Activated naive CD8-positive, alpha-beta T cell treated with anti-CD3 and anti-CD28 coated beads for 36 hours (primary cell): ENCODE measurements at regions not wholly inside any gene's neighbourhood (a gene's known extent, or its start where the extent isn't known, plus 50 kb on each side); places are given as distances from the start of the nearest gene placed in this dataset.

Source experiments
- DNase-seq: peaks from one replicate; pipeline ENCODE4 v3.0.0; 2021
- H3K27ac Mint-ChIP-seq: one replicate; pipeline ENCODE4 v1.8.0; 2022; ENCODE audit warnings: mild to moderate bottlenecking, moderate library complexity, mixed read lengths
- H3K27me3 Mint-ChIP-seq: one replicate; pipeline ENCODE4 v1.8.0; 2022; ENCODE audit warnings: mild to moderate bottlenecking, mixed read lengths
- H3K36me3 Mint-ChIP-seq: one replicate; pipeline ENCODE4 v1.8.0; 2021; ENCODE audit warnings: mild to moderate bottlenecking, mixed read lengths
- H3K4me1 Mint-ChIP-seq: one replicate; pipeline ENCODE4 v1.8.0; 2021; ENCODE audit warnings: mixed read lengths
- H3K4me3 Mint-ChIP-seq: one replicate; pipeline ENCODE4 v1.8.0; 2022; ENCODE audit warnings: mild to moderate bottlenecking, moderate library complexity, mixed read lengths
- H3K9me3 Mint-ChIP-seq: one replicate; pipeline ENCODE4 v1.8.0; 2022; ENCODE audit warnings: mixed read lengths

- no peak overlapping the region for H3K27ac Mint-ChIP-seq
- no peaks in the 10 kb centered on the region for H3K36me3 Mint-ChIP-seq
- no peaks in the 10 kb centered on the region for H3K4me1 Mint-ChIP-seq
- H3K27me3 Mint-ChIP-seq: peaks cover 4% of the 10 kb centered on the region
- no peaks in the 10 kb centered on the region for H3K9me3 Mint-ChIP-seq
- DNase-seq: no peak
- H3K4me3 Mint-ChIP-seq: no peak overlapping the region
Observed at GRCh38 chr13:63025741-63026140, 1610.1 kb upstream of the PCDH20 start.

DNA sequence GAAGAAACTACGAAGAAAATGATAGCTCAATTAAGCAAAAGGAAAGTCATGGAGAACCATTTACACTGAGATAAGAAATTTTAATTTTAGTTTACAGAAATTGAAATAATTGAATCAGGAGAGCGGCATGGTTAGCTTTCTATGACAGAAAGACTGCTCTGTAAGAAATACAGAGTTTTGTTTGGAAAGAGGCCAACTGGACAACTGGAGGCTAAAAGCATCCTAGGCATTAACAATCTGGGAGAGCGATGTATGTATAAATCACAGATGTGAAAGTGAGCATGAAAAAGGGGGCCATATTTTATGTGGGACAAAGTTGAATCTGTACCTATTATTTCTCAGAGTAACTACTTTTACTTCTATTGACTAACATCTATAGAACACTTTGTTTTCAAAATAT is 1608.8 kb upstream of the PCDH20 start:
- Mint-ChIP-seq H3K27me3 (peaks cover 4% of the 10 kb centered on the region), H3K9me3 (no peaks in the 10 kb centered on the region), H3K4me3 (no peak overlapping the region), H3K4me1 (no peaks in the 10 kb centered on the region), H3K27ac (no peak overlapping the region), H3K36me3 (no peaks in the 10 kb centered on the region)
- no peak for DNase-seq

DNA sequence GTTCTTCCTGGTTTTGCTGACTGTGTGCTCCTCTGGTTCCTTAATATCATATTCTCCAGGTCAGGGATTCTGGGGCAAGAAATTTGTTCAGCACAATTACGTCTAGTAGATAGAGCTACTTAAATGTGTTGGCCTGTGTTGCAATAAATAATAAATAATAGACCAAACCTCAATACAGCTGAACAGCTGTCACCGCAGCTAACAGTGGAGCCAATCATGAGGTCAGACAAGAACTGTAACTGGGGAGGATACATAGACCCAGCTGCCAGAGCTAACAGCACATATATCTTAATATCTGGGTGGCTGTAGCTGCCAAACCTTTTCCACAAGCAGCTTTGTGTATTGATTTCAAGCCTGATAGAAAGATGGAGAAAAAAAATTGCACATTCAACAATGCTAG is 1596.3 kb upstream of the PCDH20 start:
- H3K27ac Mint-ChIP-seq: no peak overlapping the region
- peaks cover 29% of the 10 kb centered on the region for H3K9me3 Mint-ChIP-seq

DNA sequence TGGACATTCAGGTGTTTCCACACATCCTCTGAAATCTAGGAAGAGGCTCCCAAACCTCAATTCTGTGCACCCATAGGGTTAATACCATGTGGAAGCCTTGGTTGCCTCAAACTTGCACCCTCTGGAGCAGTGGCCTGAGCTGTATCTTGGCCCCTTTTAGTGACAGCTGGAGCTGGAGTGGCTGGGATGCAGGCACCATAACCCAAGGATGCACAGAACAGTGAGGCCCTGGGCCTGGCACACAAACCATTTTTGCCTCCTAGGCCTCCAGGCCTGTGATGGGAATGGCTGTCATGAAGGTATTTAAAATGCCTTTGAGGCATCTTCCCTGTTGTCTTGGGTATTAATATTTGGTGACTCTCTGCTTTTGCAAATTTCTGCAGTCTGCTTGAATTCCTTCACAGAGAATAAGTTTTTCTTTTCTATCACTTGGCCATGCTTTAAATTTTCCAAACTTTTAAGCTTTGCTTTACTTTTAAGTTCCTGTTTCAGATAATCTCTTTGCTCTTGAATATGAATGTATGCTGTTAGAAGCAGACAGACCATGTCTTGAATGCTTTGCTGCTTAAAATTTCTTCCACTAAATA is 1594.5 kb upstream of the PCDH20 start:
- no peaks in the 10 kb centered on the region for H3K27me3 Mint-ChIP-seq
- H3K4me1 Mint-ChIP-seq: no peaks in the 10 kb centered on the region
- H3K36me3 Mint-ChIP-seq: no peaks in the 10 kb centered on the region
- H3K27ac Mint-ChIP-seq: no peak overlapping the region
- no peak overlapping the region for H3K4me3 Mint-ChIP-seq
- H3K9me3 Mint-ChIP-seq: peaks cover 33% of the 10 kb centered on the region
- DNase-seq: no peak

More for the DNA sequence above, 1596.3 kb upstream of the PCDH20 start:
- DNase-seq: no peak
- H3K36me3 Mint-ChIP-seq: no peaks in the 10 kb centered on the region
- H3K4me3 Mint-ChIP-seq: no peak overlapping the region
- H3K4me1 Mint-ChIP-seq: no peaks in the 10 kb centered on the region
- no peaks in the 10 kb centered on the region for H3K27me3 Mint-ChIP-seq

DNA sequence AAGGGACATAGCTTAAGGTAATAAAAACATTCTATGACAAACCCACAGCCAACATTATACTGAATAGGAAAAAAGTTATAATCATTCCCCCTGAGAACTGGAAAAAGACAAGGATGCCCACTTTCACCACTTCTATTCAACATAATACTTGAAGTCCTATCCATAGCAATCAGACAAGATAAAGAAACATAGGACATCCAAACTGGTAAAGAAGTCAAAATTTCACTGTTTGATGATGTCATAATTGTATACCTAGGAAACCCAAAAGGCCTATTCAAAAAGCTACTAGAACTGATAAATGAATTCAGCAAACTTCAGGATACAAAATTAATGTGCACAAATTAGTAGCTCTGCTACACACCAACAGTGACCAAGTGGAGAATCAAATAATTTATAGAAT is 1590.0 kb upstream of the PCDH20 start:
- H3K27ac Mint-ChIP-seq: no peak overlapping the region
- H3K27me3 Mint-ChIP-seq: no peaks in the 10 kb centered on the region
- no peak overlapping the region for H3K4me3 Mint-ChIP-seq
- no peak for DNase-seq
- no peaks in the 10 kb centered on the region for H3K36me3 Mint-ChIP-seq
- H3K4me1 Mint-ChIP-seq: no peaks in the 10 kb centered on the region
- peaks cover 32% of the 10 kb centered on the region for H3K9me3 Mint-ChIP-seq

- no peak for DNase-seq
- no peak overlapping the region for H3K27ac Mint-ChIP-seq
- H3K36me3 Mint-ChIP-seq: no peaks in the 10 kb centered on the region
- H3K4me3 Mint-ChIP-seq: no peak overlapping the region
- no peaks in the 10 kb centered on the region for H3K4me1 Mint-ChIP-seq
- peaks cover 5% of the 10 kb centered on the region for H3K9me3 Mint-ChIP-seq
- H3K27me3 Mint-ChIP-seq: no peaks in the 10 kb centered on the region
Observed at GRCh38 chr13:62997696-62998095, 1582.0 kb upstream of the PCDH20 start.

DNA sequence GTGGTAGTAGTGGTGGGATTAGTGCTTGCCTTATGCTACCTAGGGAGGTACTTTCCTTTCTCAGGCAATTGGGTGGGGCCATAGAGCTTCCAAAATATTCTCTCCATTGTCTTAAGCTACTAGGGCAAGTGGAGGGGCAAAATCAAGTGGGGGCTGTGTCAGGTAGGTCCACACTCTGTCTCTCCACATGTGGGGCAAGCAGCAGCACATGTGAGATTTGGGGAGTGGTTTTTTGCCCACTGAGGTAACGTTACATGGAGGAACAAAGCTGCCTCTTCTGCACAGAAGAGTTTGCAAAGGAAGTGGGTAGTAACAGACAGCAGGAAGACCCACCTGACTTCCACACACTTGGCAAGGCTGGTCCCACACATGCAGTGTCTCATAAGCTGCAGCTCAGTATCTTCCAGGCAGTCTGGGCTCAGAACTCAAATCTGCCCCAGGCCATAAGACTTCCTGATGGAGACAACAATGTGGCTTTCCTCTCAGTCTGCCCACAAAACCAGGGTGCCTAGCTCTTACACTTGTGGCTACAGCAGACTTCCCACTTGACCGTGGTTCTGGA is 1581.5 kb upstream of the PCDH20 start:
- H3K9me3 Mint-ChIP-seq: peaks cover 5% of the 10 kb centered on the region
- H3K27me3 Mint-ChIP-seq: no peaks in the 10 kb centered on the region
- no peak overlapping the region for H3K27ac Mint-ChIP-seq
- H3K4me3 Mint-ChIP-seq: no peak overlapping the region
- DNase-seq: no peak
- H3K4me1 Mint-ChIP-seq: no peaks in the 10 kb centered on the region
- no peaks in the 10 kb centered on the region for H3K36me3 Mint-ChIP-seq

DNA sequence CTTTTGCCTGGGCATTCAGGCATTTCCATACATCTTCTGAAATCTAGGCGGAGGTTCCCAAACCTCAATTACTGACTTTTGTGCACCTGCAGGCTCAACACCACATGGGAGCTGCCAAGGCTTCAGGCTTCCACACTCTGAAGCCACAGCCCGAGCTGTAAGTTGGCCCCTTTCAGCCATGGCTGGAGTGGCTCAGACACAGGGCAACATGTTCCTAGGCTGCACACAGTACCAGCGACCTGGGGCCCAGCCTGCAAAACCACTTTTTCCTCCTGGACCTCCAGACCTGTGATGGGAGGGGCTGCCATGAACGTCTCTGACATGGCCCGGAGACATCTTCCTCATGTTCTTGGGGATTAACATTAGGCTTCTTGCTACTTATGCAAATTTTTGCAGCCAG is 1558.2 kb upstream of the PCDH20 start:
- H3K4me3 Mint-ChIP-seq: no peak overlapping the region
- no peaks in the 10 kb centered on the region for H3K36me3 Mint-ChIP-seq
- no peak overlapping the region for H3K27ac Mint-ChIP-seq
- no peak for DNase-seq
- H3K4me1 Mint-ChIP-seq: no peaks in the 10 kb centered on the region
- peaks cover 1% of the 10 kb centered on the region for H3K9me3 Mint-ChIP-seq
- H3K27me3 Mint-ChIP-seq: no peaks in the 10 kb centered on the region

GRCh38 chr13:62964522-62964921 is 1548.9 kb upstream of the PCDH20 start:
- no peaks in the 10 kb centered on the region for H3K27me3 Mint-ChIP-seq
- DNase-seq: no peak
- H3K27ac Mint-ChIP-seq: no peak overlapping the region
- no peak overlapping the region for H3K4me3 Mint-ChIP-seq
- H3K9me3 Mint-ChIP-seq: peaks cover 9% of the 10 kb centered on the region
- H3K4me1 Mint-ChIP-seq: no peaks in the 10 kb centered on the region
- H3K36me3 Mint-ChIP-seq: no peaks in the 10 kb centered on the region

GRCh38 chr13:62960723-62961122 is 1545.1 kb upstream of the PCDH20 start:
- H3K36me3 Mint-ChIP-seq: no peaks in the 10 kb centered on the region
- H3K4me1 Mint-ChIP-seq: no peaks in the 10 kb centered on the region
- no peak overlapping the region for H3K4me3 Mint-ChIP-seq
- H3K9me3 Mint-ChIP-seq: peaks cover 5% of the 10 kb centered on the region
- no peak overlapping the region for H3K27ac Mint-ChIP-seq
- no peaks in the 10 kb centered on the region for H3K27me3 Mint-ChIP-seq
- no peak for DNase-seq

- Mint-ChIP-seq H3K4me3 (no peak overlapping the region), H3K27me3 (no peaks in the 10 kb centered on the region), H3K4me1 (no peaks in the 10 kb centered on the region), H3K9me3 (no peaks in the 10 kb centered on the region), H3K36me3 (no peaks in the 10 kb centered on the region), H3K27ac (no peak overlapping the region)
- no peak for DNase-seq
Observed at GRCh38 chr13:62933809-62934208, 1518.2 kb upstream of the PCDH20 start.

DNA sequence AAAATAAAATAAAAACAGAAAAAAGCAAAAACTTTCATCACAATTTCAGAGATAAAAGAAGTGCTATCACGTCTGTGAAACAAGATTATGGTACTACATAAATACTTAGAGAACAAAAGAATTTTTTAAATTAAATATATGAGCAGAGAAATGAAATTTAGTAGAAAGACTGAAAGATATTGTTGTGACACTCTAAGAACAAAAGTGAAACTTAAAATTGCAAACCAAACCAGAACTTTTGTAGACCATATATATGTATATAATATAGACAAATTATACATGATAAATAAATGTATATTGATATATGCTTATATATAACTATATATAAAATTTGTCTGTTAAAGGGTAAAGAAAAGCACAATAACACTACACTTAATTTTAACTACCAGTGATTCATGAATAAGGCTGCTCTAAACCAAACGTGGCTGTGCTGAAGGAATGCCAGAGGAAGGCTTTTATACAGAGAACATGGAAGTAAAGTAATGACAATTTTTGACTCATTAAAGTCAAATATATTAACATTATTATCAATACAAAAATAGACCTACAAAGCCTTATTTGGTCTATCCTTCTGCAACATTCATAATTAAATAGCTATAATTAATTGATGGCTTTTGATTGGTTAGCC is 1516.7 kb upstream of the PCDH20 start:
- Mint-ChIP-seq H3K9me3 (no peaks in the 10 kb centered on the region), H3K27me3 (no peaks in the 10 kb centered on the region)

GRCh38 chr13:62931853-62932252 is 1516.2 kb upstream of the PCDH20 start:
- no peak overlapping the region for H3K4me3 Mint-ChIP-seq
- H3K9me3 Mint-ChIP-seq: no peaks in the 10 kb centered on the region
- H3K36me3 Mint-ChIP-seq: no peaks in the 10 kb centered on the region
- H3K27me3 Mint-ChIP-seq: no peaks in the 10 kb centered on the region
- DNase-seq: no peak
- H3K4me1 Mint-ChIP-seq: no peaks in the 10 kb centered on the region
- H3K27ac Mint-ChIP-seq: no peak overlapping the region

More for the DNA sequence above, 1516.7 kb upstream of the PCDH20 start:
- Mint-ChIP-seq H3K4me1 (no peaks in the 10 kb centered on the region), H3K4me3 (no peak overlapping the region), H3K36me3 (no peaks in the 10 kb centered on the region), H3K27ac (no peak overlapping the region)
- no peak for DNase-seq

DNA sequence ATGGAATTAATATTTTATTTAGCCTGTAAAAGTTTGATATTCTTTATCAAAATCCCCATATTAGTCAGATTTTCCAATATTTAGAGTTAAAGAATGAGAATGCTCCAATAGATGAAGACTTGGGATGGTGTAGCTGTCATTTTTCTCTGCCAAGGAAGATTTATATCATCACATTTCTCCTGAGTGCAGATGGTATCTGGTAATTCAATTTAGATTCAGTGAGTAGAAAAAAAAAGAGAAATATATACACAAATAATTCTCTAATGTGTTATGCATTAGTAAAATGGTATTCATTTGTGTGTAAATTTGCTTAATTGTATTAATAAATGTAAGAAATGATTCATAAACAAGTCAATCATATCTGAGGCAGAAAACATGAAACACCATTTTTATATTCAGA is 1508.7 kb upstream of the PCDH20 start:
- no peaks in the 10 kb centered on the region for H3K9me3 Mint-ChIP-seq
- no peaks in the 10 kb centered on the region for H3K27me3 Mint-ChIP-seq

GRCh38 chr13:62920159-62920558 is 1504.5 kb upstream of the PCDH20 start:
- Mint-ChIP-seq H3K4me1 (no peaks in the 10 kb centered on the region), H3K27me3 (no peaks in the 10 kb centered on the region), H3K27ac (no peak overlapping the region), H3K36me3 (no peaks in the 10 kb centered on the region), H3K9me3 (no peaks in the 10 kb centered on the region), H3K4me3 (no peak overlapping the region)
- DNase-seq: no peak

More for the DNA sequence above, 1508.7 kb upstream of the PCDH20 start:
- no peak overlapping the region for H3K27ac Mint-ChIP-seq
- H3K4me3 Mint-ChIP-seq: no peak overlapping the region
- H3K4me1 Mint-ChIP-seq: no peaks in the 10 kb centered on the region
- no peak for DNase-seq
- H3K36me3 Mint-ChIP-seq: no peaks in the 10 kb centered on the region

DNA sequence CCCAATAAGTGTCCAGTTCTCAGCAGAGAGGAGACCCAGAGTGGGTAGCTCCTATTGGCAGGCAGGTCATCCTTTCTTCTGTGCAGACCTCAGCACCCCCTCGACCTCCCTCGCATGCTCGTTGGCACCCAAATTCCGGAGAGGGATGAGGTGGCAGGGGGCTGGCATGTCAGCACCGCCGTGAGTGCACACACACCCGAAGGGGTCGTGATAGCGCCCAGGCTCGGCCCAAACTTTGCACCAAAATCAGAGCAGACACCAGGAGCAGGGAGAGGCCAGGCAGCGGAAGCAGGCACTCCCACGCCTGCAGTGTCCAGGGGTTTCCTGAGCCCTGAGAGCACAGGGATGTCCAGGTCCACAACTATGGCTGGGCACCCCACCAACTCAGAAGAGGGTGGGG is 1503.8 kb upstream of the PCDH20 start:
- no peaks in the 10 kb centered on the region for H3K36me3 Mint-ChIP-seq
- no peaks in the 10 kb centered on the region for H3K4me1 Mint-ChIP-seq
- H3K4me3 Mint-ChIP-seq: no peak overlapping the region
- DNase-seq: no peak
- H3K27ac Mint-ChIP-seq: no peak overlapping the region
- no peaks in the 10 kb centered on the region for H3K9me3 Mint-ChIP-seq
- H3K27me3 Mint-ChIP-seq: no peaks in the 10 kb centered on the region
